GM23248 (cell line): ENCODE measurements at regions not wholly inside any gene's neighbourhood (a gene's known extent, or its start where the extent isn't known, plus 50 kb on each side); places are given as distances from the start of the nearest gene placed in this dataset.

Source experiments
- EZH2 ChIP-seq: fragments of 200-600 bp; sonication (generic); IDR thresholded peaks from 2 replicates; pipeline ENCODE4 v1.6.1; 2018; ENCODE audit warnings: antibody characterized with exemption, mild to moderate bottlenecking; ENCODE audit not compliant: insufficient read depth, poor library complexity, severe bottlenecking
- EZH2phosphoT487 ChIP-seq: fragments of 200-600 bp; sonication (generic); IDR thresholded peaks from 2 replicates; pipeline ENCODE4 v1.6.1; 2018; ENCODE audit warnings: antibody characterized with exemption, moderate library complexity, mild to moderate bottlenecking, low read depth; ENCODE audit not compliant: insufficient read depth

DNA sequence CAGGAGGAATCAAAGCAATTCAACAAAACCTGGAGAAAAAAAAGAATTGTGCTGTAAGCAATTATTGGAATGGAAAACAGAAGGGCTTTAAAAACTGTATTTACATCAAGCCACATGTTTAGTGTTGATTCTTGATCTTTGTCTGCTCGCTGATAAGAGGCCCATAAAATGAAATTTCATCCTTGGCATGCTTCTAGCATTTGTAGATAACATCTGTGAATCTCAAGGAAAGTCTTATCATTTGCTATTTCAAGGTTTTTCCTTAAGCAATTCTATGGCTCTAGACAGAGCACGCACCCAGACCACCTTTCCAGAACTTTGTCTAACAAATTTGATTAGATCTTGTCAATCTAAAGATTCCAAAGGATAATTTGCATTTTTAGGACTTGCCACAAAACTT is 181.0 kb upstream of the FGGY start:
- TF ChIP-seq EZH2phosphoT487 (no peak), EZH2 (no peak)
